PC-9 (cell line): ENCODE measurements at regions not wholly inside any gene's neighbourhood (a gene's known extent, or its start where the extent isn't known, plus 50 kb on each side); places are given as distances from the start of the nearest gene placed in this dataset.

Experiments
- EZH2 ChIP-seq: fragments of 200-600 bp; sonication (generic); IDR thresholded peaks from 2 replicates; pipeline ENCODE4 v1.8.0; 2017; ENCODE audit warnings: antibody characterized with exemption, low read depth
- TF ChIP-seq, protein P1 (sequence below): fragments of 200-600 bp; sonication (generic); conservative IDR thresholded peaks from 2 replicates; pipeline ENCODE4 v1.6.1; 2017; ENCODE audit warnings: mixed run types, antibody characterized with exemption, mild to moderate bottlenecking, moderate library complexity

DNA sequence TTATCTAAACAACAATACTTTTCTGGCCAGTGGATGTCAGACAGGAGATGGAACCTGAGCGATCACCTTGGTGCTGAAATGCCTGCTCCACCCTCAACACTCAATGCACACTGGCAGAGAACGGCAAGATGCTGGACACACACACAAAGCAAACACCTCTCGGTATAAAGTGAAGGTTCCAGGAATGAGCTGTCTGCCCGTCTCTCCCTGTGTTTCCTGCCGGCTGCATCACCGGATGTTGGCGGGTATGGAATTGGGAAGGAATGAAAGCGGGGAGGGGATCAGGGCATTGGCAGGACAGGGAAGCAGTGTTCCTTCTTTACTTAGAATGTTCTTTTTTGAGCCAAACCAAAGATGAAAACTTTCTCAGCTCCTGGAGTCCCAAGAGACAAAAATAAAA lies 59.2 kb downstream of the MED10 start:
- TF ChIP-seq, protein P1, sequence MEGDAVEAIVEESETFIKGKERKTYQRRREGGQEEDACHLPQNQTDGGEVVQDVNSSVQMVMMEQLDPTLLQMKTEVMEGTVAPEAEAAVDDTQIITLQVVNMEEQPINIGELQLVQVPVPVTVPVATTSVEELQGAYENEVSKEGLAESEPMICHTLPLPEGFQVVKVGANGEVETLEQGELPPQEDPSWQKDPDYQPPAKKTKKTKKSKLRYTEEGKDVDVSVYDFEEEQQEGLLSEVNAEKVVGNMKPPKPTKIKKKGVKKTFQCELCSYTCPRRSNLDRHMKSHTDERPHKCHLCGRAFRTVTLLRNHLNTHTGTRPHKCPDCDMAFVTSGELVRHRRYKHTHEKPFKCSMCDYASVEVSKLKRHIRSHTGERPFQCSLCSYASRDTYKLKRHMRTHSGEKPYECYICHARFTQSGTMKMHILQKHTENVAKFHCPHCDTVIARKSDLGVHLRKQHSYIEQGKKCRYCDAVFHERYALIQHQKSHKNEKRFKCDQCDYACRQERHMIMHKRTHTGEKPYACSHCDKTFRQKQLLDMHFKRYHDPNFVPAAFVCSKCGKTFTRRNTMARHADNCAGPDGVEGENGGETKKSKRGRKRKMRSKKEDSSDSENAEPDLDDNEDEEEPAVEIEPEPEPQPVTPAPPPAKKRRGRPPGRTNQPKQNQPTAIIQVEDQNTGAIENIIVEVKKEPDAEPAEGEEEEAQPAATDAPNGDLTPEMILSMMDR = no peak
- no peak for TF ChIP-seq EZH2
